B cell (primary cell): ENCODE measurements at regions not wholly inside any gene's neighbourhood (a gene's known extent, or its start where the extent isn't known, plus 50 kb on each side); places are given as distances from the start of the nearest gene placed in this dataset.

ENCODE experiments used
- ATAC-seq: fragments of 200-7000 bp; cut with Tn5 transposase; one replicate; pipeline ENCODE4 v1.10.0; 2021; ENCODE audit warnings: low read depth, mild to moderate bottlenecking, moderate number of reproducible peaks, moderate library complexity
- CTCF ChIA-PET: fragments of 350-600 bp; sonication (Branson Sonifier 250); formaldehyde crosslinking; loops from one replicate; lab custom pipeline; 2021; ENCODE audit warnings: antibody characterized with exemption, inconsistent platforms; lab: Charles Lee
- POLR2A ChIA-PET: fragments of 350-600 bp; sonication (Branson Sonifier 250); formaldehyde crosslinking; loops from one replicate; lab custom pipeline; 2021; ENCODE audit warnings: antibody characterized with exemption; lab: Charles Lee
- DNase-seq: peaks from one replicate; pipeline ENCODE4 v3.0.0; 2013
- H2AFZ ChIP-seq: 2 replicates; pipeline ENCODE4 v1.6.1; 2012; ENCODE audit warnings: mild to moderate bottlenecking, low read depth, low read length; ENCODE audit not compliant: insufficient read depth, poor library complexity, severe bottlenecking
- H3K27ac ChIP-seq, 2 donors: 1 replicate in 1 of 2; 2 replicates in 1 of 2; pipeline ENCODE4 v1.5.1; 2012 to 2013; ENCODE audit warnings: low read length in 2 of 2, mild to moderate bottlenecking in 2 of 2, moderate library complexity in 1 of 2
- H3K27me3 ChIP-seq, 4 experiments: fragments of 200-600 bp in 1 of 4; sonication (generic) in 1 of 4; replicated peaks in 1 of 4; 1 replicate in 2 of 4; 2 replicates in 2 of 4; pipeline versions ENCODE4 v1.6.1 to v1.7.0; 2013 to 2016; ENCODE audit warnings: low read length in 3 of 4, mild to moderate bottlenecking in 2 of 4, mixed read lengths in 1 of 4, moderate library complexity in 1 of 4; ENCODE audit not compliant: insufficient read depth in 4 of 4, control insufficient read depth in 3 of 4; ENCODE audit errors: control extremely low read depth in 1 of 4
- H3K36me3 ChIP-seq, 2 experiments: replicated peaks in 1 of 2; 1 replicate in 1 of 2; 2 replicates in 1 of 2; pipeline versions ENCODE4 v1.6.1 to v1.7.1; 2013; ENCODE audit warnings: low read length in 1 of 2; ENCODE audit not compliant: insufficient read depth in 2 of 2, control insufficient read depth in 1 of 2; ENCODE audit errors: control extremely low read depth in 1 of 2, extremely low read depth in 1 of 2
- H3K4me1 ChIP-seq, 2 donors: fragments of 200-600 bp in 1 of 2; sonication (generic) in 1 of 2; 1 replicate in 1 of 2; 2 replicates in 1 of 2; pipeline versions ENCODE4 v1.5.1 to v1.6.1; 2013 to 2017; ENCODE audit warnings: low read length in 2 of 2; ENCODE audit not compliant: control insufficient read depth in 2 of 2, insufficient read depth in 2 of 2
- H3K4me2 ChIP-seq: replicated peaks from 2 replicates; pipeline ENCODE3; 2012; ENCODE audit warnings: mild to moderate bottlenecking, low read depth, low read length; ENCODE audit not compliant: poor library complexity, severe bottlenecking
- H3K4me3 ChIP-seq, 5 experiments: fragments of 200-600 bp in 1 of 5; sonication (generic) in 1 of 5; 1 replicate in 3 of 5; 2 replicates in 2 of 5; pipeline versions ENCODE4 v1.5.1 to v1.7.0; 2011 to 2016; ENCODE audit warnings: low read length in 4 of 5, mild to moderate bottlenecking in 4 of 5, low read depth in 2 of 5, control low read depth in 1 of 5, moderate library complexity in 1 of 5; ENCODE audit not compliant: insufficient read depth in 1 of 5; ENCODE audit errors: control extremely low read depth in 1 of 5, extremely low read depth in 1 of 5
- H3K79me2 ChIP-seq: fragments of 200-600 bp; sonication (generic); one replicate; pipeline ENCODE4 v1.6.0; 2016; ENCODE audit warnings: low read length; ENCODE audit not compliant: control insufficient read depth, insufficient read depth
- H3K9ac ChIP-seq: fragments of 200-600 bp; sonication (generic); 2 replicates; pipeline ENCODE4 v1.6.1; 2017; ENCODE audit warnings: mild to moderate bottlenecking, low read length, moderate library complexity
- H3K9me3 ChIP-seq, 3 donors: one replicate each; pipeline versions ENCODE4 v1.6.1 to v1.7.1; 2013; ENCODE audit warnings: low read length in 2 of 3; ENCODE audit not compliant: control insufficient read depth in 2 of 3, insufficient read depth in 1 of 3; ENCODE audit errors: control extremely low read depth in 1 of 3
- H4K20me1 ChIP-seq: 2 replicates; pipeline ENCODE4 v1.6.0; 2012; ENCODE audit warnings: mild to moderate bottlenecking, low read length; ENCODE audit not compliant: insufficient read depth, control insufficient read depth, poor library complexity, severe bottlenecking
- H3K27ac Mint-ChIP-seq: one replicate; pipeline ENCODE4 v1.8.0; 2021; ENCODE audit warnings: mixed read lengths
- H3K27me3 Mint-ChIP-seq: one replicate; pipeline ENCODE4 v1.8.0; 2021; ENCODE audit warnings: mixed read lengths
- H3K4me1 Mint-ChIP-seq: one replicate; pipeline ENCODE4 v1.8.0; 2021; ENCODE audit warnings: mixed read lengths
- H3K4me3 Mint-ChIP-seq: one replicate; pipeline ENCODE4 v1.8.0; 2021; ENCODE audit warnings: mixed read lengths
- H3K9me3 Mint-ChIP-seq: one replicate; pipeline ENCODE4 v1.8.0; 2022; ENCODE audit warnings: mixed read lengths; ENCODE audit not compliant: insufficient read depth
- EZH2 ChIP-seq: IDR thresholded peaks from 2 replicates; pipeline ENCODE4 v1.6.1; 2012; ENCODE audit warnings: borderline replicate concordance, low read depth, mild to moderate bottlenecking, moderate library complexity, low read length; ENCODE audit not compliant: insufficient read depth, poor library complexity, severe bottlenecking
- WGBS: methylation state at CpG from one replicate; pipeline ENCODE4 v1.1.5; 2013; ENCODE audit warnings: missing lambda C conversion rate; ENCODE audit not compliant: insufficient coverage; 5-methylcytosine and 5-hydroxymethylcytosine counted together
- intact Hi-C: fragments of 100-400 bp; cut with micrococcal nuclease; formaldehyde crosslinking; loops from one replicate; pipeline ENCODE4 v1.10.0; 2022
- TF ChIP-seq, protein P1 (sequence below): fragments of 200-600 bp; IDR thresholded peaks from one replicate; pipeline ENCODE4 v1.8.0; 2022; ENCODE audit warnings: antibody characterized with exemption, mild to moderate bottlenecking

DNA sequence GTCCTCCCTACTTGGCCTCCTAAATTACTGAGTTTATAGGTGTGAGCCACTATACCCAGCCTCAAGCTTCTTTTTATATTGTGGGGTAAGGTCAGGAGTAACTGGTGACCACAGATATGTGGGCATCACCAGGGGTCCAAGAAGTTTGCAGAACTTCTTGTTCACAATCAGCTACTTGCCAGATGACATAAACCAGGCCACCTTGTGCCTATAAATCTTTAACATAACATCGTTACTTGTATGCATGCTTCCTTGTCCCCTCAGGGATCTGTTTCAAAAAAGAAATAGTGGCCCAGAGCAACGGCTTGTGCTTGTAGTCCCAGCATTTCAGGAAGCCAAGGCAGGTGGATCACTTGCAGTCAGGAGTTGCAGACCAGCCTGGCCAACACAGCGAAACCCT lies 115.1 kb upstream of the FAM174B start:
- Histone ChIP-seq H2AFZ (no peak overlapping the region), H3K4me3 (no peak overlapping the region), H3K9me3 (no peaks in the 10 kb centered on the region), H4K20me1 (no peaks in the 10 kb centered on the region), H3K79me2 (no peaks in the 10 kb centered on the region), H3K9ac (no peak overlapping the region), H3K27me3 (no peaks in the 10 kb centered on the region), H3K4me1 (no peaks in the 10 kb centered on the region), H3K4me2 (no peak overlapping the region), H3K36me3 (no peaks in the 10 kb centered on the region), H3K27ac (no peak overlapping the region)
- Mint-ChIP-seq H3K27me3 (no peaks in the 10 kb centered on the region), H3K9me3 (no peaks in the 10 kb centered on the region), H3K4me3 (no peak overlapping the region), H3K27ac (no peak overlapping the region), H3K4me1 (no peaks in the 10 kb centered on the region)
- TF ChIP-seq EZH2: no peak
- TF ChIP-seq, protein P1, sequence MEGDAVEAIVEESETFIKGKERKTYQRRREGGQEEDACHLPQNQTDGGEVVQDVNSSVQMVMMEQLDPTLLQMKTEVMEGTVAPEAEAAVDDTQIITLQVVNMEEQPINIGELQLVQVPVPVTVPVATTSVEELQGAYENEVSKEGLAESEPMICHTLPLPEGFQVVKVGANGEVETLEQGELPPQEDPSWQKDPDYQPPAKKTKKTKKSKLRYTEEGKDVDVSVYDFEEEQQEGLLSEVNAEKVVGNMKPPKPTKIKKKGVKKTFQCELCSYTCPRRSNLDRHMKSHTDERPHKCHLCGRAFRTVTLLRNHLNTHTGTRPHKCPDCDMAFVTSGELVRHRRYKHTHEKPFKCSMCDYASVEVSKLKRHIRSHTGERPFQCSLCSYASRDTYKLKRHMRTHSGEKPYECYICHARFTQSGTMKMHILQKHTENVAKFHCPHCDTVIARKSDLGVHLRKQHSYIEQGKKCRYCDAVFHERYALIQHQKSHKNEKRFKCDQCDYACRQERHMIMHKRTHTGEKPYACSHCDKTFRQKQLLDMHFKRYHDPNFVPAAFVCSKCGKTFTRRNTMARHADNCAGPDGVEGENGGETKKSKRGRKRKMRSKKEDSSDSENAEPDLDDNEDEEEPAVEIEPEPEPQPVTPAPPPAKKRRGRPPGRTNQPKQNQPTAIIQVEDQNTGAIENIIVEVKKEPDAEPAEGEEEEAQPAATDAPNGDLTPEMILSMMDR: no peak
- ATAC-seq (no peak), DNase-seq (no peak)
- ChIA-PET CTCF (no interaction called here), POLR2A (no interaction called here)
- intact Hi-C loops: no loop called here
- 69% methylated on average over 3 of the region's 3 CpGs for WGBS

DNA sequence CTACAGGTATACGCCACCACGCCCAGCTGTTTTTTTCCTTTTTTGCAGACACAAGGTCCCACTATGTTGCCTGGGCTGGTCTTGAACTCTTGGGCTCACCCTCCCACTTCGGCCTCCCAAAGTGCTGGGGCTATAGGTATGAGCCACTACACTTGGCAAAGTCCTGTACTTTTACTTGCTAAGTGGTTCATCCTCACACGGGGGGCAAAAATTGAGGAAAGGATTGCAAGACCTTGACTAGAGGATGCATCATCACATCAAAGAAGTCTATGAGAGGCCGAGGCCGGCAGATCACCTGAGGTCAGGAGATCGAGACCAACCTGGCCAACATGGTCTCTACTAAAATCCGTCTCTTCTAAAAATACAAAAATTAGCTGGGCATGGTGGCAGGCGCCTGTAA lies 116.5 kb upstream of the FAM174B start:
- H3K27ac Mint-ChIP-seq: no peak overlapping the region
- H2AFZ ChIP-seq: no peak overlapping the region
- no peaks in the 10 kb centered on the region for H3K36me3 ChIP-seq
- ATAC-seq: no peak
- TF ChIP-seq, protein P1: no peak
- no peak for TF ChIP-seq EZH2
- H3K4me3 ChIP-seq: no peak overlapping the region
- intact Hi-C loops: no loop called here
- no peak overlapping the region for H3K4me3 Mint-ChIP-seq
- H3K4me1 Mint-ChIP-seq: no peaks in the 10 kb centered on the region
- 98% methylated on average over 9 of the region's 9 CpGs for WGBS
- no peaks in the 10 kb centered on the region for H3K79me2 ChIP-seq
- H3K4me1 ChIP-seq: no peaks in the 10 kb centered on the region
- no peaks in the 10 kb centered on the region for H3K27me3 Mint-ChIP-seq
- H3K27ac ChIP-seq: no peak overlapping the region
- H3K4me2 ChIP-seq: no peak overlapping the region
- ChIA-PET POLR2A (no interaction called here), CTCF (interaction anchor here (1.0 to 1.1 kb wide), 2 partner anchors 58 to 258 kb away, joined by 3 read pairs; no protein-coding TSS in a partner anchor)
- DNase-seq: no peak
- no peaks in the 10 kb centered on the region for H3K9me3 Mint-ChIP-seq
- no peaks in the 10 kb centered on the region for H3K9me3 ChIP-seq
- no peak overlapping the region for H3K9ac ChIP-seq
- H4K20me1 ChIP-seq: no peaks in the 10 kb centered on the region
- no peaks in the 10 kb centered on the region for H3K27me3 ChIP-seq
